Suppressor macrophage treated with lipopolysaccharide for 4 hours (primary cell): ENCODE measurements at regions not wholly inside any gene's neighbourhood (a gene's known extent, or its start where the extent isn't known, plus 50 kb on each side); places are given as distances from the start of the nearest gene placed in this dataset.

Experiments used
- DNase-seq: peaks from one replicate; pipeline ENCODE4 v3.0.0-alpha.2; 2020

DNA sequence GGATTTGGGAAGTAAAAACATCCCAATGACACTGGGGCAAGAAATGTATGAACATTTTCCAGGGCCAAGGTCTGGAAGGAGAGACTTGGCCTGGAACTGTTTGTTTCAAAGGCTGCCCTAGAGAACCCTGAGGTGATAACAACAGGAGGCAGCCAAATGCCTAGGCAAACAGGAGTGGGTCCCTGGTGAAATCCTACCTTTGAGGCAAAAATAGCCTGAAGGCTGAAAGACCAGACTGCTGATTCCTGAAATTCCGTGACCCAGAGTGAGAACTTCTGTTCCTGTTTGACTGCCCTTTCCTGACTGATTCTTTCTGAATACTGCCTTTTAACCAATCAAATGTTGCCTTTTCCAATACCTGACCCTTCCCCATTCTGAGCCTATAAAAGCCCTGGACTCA is 196.4 kb downstream of the NSUN3 start:
- no peak for DNase-seq

DNA sequence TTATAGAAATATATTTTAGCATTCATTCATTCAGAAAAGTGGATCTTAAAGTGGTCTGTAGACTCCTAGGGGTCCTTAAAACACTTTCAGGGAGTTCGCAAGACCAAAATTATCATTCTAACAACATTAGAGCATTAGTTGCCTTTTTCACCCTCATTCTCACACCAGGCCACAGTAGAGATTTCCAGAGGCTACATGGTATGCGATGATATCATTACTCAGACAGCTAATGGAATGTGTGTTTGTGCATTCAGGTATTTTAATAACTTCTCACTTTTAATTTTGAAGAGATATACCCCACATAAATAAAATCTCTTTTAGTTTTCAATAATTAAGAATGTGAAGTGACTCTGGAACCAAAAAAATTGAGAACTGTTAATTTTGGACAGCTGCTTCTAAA is 206.9 kb downstream of the NSUN3 start:
- DNase-seq = no peak

DNA sequence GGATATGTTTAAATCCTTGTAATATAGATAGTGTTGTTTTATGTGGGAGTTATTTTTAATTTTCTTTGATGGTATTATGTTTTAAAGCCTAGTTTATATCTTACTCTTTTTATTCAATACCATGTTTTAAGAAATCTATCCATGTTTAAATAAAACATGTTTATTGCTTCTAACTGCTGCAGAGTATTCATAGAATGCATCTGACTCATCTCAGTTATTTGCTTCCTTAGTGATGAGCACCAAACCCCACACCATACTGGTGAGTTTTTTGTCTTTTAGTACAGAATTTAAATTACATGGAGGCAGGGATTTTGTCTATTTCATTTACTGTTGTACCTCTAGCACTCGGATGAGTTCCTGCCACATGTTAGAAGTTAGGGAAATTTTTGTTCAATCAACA is 209.2 kb downstream of the NSUN3 start:
- DNase-seq = no peak

DNA sequence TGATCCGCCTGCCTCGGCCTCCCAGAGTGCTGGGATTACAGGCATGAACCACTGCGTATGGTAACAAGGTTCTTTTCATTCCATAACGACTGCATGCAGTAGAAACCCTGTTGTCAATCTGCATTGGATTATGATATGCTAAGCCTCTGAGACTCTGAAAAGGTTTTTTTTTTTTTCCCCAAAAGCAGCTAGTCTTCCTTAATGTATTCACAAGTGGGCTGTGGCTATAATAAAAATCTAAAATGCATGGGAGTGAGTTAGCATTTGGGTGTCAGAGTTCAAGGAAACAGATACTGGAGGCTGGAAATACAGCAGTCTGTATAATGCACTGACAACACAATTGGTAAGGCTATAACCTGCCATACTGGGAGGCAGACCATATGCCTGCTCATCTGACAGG is 218.1 kb downstream of the NSUN3 start:
- DNase-seq = no peak

DNA sequence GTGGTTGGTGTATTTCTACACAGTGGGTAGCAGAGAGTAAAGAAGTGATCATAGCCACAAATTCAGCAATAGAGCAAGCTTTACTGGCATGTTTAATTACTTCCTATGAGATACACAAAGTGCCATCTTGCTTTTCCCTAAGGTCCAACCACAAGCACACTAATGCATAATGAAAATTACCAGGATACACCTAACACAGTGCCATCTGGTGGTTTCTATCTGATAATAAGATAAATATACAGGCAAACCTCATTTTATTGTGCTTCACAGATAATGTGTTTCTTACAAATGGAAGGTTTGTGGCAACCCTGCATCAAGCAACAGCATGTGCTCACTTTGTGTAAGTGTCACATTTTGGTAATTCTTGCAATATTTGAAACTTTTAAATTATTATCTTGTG is 223.0 kb downstream of the NSUN3 start:
- DNase-seq = no peak

DNA sequence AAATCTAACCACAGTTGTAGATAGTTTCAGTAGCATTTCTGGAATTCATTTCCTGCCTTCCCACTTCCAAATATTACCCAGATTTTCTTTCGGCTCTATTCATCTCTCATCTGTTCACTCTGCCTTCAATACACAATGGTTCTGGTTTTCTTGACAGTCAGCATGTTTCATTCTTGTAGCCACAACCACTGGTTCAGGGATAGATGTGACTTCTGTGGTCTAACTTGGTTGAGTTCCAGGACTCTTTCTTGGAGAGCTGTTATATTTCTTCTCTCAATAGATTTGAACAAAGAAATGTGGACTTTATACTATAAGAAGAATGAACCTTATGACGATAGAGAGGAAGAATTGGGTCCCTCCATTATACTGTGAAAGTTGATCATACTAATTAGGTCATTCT is 228.8 kb downstream of the NSUN3 start:
- DNase-seq = no peak

DNA sequence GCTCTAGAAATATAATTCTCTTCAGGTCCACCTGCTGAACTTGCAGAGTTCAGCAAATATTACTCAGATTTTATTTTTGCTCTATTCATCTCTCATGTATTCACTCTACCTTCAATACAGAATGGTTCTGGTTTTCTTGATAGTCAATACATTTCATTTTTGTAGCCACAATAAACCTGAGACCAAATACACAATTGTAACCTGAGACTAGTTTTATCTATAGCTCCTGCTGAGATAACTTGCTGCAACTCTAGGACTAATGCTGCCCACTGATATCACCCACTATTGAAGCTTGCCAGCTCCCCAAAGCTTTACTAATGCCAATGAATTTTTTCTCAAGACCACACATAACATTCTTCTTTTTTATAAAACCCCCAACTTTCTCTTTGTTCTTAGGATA is 229.3 kb downstream of the NSUN3 start:
- no peak for DNase-seq

DNA sequence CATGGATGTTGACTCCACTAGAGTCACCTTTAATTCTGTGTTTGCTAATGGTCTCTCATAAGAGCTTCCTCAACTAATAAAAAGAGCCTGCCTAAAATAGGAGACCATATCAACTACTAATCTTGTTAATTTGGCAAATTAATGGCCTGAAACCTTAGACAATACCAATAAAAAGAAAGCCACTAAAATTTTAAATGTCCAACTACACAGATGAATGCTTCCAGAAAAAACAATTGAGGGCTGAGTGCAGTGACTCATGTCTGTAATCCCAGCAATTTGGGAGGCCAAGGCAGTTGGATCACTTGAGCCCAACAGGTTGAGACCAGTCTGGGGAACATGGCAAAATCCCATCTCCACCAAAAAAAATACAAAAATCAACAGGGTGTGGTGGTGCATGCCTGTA is 230.9 kb downstream of the NSUN3 start:
- DNase-seq = no peak

DNA sequence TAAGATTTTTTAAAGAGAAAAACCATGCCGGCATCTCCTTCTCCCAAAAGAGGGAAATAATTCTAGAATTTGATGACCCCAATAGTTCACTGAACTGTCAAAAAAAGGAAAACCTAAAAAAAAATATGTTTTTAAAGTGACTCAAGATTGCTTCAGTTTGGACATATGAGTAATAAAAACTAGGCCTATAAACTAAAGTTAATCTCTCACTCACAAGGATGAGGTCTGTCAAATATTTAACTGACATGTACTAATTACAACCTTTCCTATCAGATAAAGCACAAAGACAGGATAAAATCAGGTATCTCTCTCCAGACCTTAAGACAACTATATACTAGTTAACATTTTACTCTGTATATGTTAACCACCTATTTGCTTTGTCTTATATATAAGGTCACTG is 231.9 kb downstream of the NSUN3 start:
- DNase-seq = no peak

DNA sequence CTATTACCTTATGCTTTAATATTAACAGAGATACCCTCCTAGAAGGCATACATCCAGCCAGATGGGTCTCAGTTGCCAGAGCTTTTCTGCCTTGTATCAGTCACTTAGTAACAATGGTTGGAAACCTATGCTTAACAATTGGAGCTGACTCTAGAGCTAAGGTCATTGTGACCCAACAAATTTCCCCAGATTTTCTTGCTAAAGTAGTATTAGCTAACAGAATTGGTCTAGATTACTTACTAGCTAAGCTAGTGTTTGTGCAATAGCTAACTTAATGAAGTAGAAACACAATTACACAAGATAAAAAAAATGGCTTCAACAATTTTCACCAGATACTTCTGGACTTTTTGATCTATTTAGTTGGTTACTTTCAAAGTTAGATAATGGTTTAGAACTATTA is 236.9 kb downstream of the NSUN3 start:
- no peak for DNase-seq

DNA sequence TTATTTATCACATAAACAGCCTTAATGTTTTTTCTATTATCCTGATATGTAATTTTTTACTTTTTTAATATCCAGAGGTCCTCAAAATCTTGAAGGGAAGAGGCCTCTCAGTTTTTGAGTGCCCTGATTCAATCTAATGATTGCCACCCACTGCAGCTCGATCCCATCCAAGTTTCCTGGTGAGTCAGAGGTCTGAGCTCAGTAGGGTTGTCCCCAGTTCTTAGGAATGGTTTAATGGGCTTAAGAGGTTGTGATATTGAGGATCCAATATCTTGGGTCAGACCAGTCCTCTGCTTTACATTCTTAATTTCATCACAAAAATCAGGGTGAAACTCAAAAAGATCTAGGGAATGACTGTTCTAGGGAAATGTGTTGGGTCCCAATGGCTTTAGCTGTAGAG is 238.5 kb downstream of the NSUN3 start:
- DNase-seq = no peak

DNA sequence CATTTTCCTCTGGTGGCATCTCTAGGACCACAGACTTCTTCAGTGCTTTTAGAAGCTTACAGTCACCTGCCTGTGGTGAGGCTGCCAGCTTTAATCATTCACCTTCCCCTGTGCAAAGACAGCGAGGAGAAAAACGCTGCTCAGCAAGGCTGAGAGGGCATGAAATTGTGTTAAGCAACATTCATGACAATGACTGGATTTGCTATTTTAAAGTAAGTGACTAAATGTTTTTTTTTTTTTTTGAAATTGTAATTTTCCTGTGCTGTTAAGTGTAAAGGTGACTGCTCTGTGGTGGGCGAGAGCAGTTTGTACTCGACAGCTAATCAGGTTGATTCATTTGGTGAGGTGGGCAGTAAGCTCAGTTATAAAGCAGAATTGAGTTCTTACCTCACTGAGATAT is 240.4 kb downstream of the NSUN3 start:
- no peak for DNase-seq

DNA sequence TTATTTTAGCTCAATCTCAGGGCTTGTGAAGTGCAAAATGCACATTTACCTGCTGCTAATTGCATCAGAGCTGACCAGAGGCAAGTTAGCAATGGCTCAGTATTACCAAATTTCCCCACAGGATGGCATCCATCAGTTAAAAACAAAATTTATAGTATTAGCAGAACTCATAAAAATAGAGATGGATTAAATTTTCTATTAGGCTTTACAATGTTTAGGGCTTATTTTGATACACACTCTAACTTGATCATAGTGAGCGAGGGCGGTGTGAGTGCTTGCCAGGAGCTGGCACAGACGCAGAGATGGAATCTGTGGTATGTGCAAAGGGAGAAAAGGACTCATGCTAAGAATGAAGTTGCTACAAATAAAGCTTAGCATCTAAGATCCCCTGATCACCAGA is 241.0 kb downstream of the NSUN3 start:
- no peak for DNase-seq

DNA sequence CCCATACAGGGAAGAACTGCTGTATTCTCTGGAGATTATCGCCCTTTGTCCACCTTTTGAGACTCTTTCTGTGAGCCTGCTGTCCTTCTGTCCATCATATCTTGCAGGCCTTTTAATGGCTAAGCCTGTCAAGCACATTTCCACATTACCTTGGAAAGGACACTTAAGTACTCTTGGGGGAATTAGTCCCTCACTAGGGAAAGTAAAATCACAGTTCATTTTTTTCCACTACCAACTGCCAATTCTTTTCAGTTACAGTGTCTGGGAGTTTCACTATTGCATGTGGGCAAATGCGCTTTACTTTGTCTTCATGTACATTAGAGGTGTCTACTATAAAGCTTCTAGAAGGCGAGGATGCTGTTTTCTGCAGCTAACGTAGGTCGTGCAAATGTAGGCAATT is 242.1 kb downstream of the NSUN3 start:
- no peak for DNase-seq

DNA sequence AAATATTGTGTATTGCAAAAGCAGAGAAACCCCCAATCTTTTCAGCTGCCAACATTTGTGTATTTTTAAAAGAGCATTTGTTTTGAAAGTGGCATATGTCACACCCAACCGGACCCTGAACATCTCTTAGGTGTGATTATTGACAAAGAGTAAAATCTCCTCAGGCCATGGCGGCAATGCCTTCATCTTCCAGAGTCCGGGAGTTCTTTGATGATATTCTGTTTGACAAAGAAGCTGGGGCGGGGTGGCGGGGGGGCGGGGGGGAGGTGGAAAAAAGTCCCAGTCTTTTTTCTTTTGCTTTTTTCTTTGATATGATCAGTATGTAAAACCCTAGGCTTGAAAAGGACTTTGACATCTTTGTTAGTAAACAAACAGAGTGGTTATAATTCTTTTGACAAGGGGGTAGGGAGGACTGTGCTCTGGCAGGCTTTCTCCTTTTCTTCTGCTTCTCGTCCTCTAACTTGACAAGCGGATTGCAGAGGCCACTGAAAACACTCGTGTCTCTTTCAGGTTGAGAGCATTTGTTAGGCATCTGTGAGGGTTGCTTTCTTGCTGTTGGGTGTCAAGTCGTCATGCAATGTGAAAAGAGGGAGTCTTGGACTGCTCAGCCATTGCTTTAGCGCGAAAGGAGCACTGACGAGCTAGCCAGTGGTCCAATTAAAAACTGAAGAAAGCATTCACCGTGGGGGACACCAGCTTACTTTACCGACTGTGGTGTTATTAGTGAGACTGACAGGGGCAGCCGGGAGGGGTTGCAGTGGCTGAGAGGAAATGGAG is 243.2 kb downstream of the NSUN3 start:
- no peak for DNase-seq

DNA sequence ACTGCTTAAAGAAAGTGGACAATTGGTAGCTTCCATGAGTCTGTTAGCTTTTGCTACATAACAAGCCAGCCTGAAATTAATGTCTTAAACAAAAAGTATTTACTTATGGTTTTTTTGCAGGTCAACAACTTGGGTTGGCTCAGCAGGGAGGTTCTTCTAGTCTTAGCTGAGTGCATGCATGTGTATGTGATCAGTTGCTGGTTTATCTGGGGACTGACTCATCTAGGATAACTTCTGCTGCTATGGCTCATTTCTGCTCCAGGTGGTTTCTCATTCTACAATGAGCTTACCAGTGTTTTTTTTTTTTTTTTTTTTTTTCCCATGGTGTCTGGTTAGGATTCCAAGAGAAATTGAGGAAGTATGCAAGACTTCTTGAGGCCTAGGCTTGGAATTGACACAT is 244.7 kb downstream of the NSUN3 start:
- no peak for DNase-seq

DNA sequence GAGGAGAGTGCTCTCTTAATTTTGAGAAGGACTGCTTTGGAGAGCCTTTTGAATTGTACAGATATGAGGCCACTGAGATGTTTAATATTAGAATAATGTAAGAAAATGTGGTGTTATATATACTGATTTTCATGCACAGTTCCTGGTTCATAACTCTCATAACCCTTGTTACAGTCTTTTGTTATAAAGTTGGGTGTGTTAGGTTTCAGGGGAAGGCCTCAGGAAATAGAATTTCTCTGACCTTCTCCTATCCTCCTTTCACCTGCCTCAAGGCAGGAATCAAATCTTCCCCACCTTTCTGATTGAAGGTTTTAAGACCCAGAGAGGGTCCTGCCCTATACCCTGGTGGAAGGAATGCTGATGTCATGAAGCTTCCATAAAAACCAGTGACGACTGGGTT is 245.9 kb downstream of the NSUN3 start:
- no peak for DNase-seq

DNA sequence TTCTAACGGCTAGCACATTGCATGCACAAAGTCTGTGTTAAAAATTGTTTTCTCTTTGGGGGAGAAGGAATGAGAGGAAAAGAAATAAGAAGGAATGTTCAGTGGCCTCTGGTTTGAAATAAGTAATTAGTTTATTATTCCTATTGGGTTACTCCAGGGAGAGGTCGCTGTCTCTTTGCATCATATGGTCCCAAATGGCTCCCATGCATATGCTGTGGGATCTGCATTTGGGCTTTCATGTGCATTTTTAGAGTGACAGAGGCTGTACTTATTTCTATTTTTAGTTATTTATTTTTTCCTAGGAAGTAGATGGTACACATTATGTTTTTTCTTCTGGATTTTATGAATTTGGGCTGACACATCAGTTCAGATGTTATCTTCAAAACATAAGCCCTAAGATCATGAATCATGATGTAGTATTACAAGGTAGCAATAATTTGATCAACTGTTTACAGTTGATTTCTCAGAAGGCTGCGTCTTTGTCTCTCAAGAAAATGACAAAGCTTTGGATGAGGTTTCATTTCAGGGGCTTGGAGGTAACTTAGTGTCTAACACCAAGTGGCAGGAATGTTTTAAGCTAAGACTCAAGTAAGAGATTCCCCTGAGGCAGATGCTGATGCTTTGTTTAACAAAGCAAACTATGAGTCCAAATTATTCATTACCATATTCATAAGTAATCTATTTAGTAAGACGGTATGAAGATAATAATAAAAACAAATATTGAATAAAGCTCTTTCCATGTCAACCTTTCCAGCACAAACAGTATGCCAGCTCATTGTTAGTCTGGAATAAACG is 247.7 kb downstream of the NSUN3 start:
- no peak for DNase-seq

DNA sequence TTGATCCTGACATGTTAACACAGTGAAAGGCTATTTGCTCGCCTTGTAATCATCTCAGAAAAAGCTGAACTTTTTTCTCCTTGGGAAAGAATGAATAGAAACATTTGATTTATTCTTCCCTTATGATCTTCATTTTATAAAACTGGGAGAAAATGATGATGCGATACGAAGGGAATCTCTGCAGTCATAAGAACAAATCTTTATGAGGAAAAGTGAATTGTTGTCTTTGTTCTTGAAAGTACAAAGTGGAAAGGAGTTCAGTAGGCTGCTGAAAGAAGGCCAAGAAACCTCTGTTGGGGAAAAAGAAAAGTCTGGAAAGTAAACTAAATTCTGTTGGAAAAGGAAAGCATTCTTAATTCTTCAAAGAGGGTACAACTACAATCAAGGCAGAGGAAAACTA is 248.8 kb downstream of the NSUN3 start:
- DNase-seq = no peak

DNA sequence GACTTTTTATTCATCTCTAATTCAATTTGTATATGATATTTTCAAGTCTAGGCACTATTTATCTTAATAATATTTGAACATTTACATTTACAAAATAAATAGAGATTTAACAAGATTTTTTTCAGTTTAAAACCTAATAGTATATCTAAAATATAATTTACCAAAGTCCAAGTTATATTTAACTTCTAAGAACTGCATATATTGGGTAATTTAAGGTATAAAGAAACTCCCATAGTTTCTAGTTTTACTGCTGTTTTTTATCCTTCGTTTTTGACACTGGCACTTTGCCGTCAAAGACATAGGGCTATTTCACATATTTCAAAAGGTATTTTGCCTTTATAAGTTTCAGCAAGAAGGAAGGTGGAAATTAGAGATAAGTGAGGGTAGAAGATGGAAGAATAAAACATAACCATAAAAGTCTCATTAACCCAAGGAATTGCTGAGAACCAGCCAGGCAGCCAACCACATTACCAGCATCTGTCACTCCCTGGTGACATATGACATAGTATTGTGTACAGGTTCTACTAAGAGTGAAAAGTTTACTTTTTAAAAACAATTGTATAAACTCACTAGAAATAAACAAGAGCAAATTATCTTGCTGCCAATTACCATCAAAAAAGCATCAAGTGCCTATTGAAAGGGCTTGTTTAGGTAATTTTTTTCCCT is 251.5 kb downstream of the NSUN3 start:
- no peak for DNase-seq

DNA sequence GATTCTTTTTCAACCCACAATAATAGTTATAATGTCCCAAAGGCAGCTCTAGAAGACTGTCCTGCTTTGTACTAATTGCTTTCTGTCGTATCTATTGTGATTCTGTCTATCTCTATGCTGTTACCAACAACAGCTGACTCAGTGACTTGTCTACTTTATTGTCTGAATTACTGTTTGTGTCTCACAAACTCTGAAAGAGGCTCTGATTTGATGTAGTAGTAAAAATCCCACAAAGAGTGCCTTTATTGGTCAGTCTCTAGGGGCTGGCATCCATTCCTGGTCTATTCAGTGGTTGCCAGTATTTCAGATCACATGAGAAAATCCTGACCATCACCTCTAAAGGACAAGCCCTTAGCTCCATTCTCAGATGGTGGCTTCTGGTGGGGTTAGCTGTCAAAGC is 254.2 kb downstream of the NSUN3 start:
- DNase-seq = no peak

DNA sequence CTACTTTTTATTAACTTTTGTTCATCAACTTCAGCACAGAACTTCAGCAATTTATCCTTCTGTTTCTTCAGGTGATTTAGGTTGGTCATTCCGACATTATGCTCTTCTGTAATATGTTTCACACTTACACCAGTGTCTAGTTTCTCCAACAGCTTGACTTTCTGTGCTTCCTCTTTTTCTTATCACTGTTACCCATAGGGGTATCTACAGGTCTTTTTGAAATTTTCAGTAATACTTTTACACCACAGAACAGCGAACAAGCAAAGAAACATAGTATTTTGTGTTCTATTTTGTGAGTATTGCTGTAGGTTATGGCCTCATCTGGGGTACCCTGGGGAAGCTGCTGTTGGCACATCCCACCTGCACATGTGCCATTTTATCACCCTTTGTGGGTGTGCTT is 260.7 kb downstream of the NSUN3 start:
- DNase-seq = no peak

DNA sequence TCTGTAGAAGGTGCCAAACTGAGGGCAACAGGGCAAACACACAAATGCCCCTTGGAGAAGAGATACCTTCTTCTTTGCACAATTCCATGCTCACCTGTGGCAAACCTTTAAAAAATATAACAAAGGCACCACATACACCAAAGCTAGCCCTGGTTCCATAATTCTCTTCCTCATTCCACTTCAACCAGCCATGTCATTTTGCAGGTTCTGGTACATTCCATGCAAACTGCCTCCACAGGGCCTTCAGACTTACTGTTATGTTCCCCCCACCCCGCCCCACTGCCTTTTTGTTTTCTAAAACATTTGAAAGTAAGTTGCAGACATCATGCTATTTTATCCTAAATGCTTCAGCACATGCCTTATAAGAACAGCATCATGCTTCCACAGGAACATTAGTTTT is 269.0 kb downstream of the NSUN3 start:
- DNase-seq = no peak
